LNCAP (cell line): ENCODE measurements at regions not wholly inside any gene's neighbourhood (a gene's known extent, or its start where the extent isn't known, plus 50 kb on each side); places are given as distances from the start of the nearest gene placed in this dataset.

Experiments used
- TF ChIP-seq, protein P1 (sequence below): fragments of 450-650 bp; IDR thresholded peaks from 2 replicates; pipeline ENCODE4 v1.5.1; 2017; ENCODE audit warnings: mild to moderate bottlenecking

DNA sequence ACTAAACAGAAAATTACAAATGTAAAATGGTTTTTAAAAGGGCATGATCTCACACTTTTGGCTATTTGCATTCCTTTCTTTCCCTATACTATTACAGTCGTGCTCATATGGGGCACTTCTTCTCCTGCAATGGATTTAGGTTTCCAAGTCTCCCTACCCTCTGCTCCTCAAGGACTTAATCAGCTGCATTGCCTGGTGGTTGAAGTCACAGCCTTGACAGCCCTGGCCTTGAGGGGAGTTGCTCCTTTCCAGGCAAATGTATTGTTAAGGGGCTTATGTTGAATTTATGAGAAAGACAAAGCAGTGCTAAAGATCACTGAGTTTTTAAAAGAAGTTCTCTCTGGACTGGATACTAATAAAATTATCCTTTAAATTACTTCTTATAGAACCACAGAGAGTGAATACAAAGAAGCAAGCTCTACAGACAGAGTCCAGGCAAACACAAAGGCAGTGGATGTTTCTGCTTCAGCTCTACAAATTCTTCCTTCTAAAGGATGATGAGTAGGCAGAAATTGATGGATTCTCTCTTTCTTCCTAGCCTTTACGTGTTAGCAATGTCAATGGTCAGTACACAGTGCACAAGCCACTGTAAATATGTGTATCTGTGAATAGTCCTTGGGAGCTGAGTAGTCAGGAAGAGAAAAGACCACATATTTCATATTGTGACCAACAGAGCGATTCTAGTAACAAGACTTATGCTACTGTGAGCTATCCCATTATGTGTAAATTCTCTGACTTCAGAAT lies 390.9 kb downstream of the TBC1D4 start:
- TF ChIP-seq, protein P1, sequence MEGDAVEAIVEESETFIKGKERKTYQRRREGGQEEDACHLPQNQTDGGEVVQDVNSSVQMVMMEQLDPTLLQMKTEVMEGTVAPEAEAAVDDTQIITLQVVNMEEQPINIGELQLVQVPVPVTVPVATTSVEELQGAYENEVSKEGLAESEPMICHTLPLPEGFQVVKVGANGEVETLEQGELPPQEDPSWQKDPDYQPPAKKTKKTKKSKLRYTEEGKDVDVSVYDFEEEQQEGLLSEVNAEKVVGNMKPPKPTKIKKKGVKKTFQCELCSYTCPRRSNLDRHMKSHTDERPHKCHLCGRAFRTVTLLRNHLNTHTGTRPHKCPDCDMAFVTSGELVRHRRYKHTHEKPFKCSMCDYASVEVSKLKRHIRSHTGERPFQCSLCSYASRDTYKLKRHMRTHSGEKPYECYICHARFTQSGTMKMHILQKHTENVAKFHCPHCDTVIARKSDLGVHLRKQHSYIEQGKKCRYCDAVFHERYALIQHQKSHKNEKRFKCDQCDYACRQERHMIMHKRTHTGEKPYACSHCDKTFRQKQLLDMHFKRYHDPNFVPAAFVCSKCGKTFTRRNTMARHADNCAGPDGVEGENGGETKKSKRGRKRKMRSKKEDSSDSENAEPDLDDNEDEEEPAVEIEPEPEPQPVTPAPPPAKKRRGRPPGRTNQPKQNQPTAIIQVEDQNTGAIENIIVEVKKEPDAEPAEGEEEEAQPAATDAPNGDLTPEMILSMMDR = no peak

DNA sequence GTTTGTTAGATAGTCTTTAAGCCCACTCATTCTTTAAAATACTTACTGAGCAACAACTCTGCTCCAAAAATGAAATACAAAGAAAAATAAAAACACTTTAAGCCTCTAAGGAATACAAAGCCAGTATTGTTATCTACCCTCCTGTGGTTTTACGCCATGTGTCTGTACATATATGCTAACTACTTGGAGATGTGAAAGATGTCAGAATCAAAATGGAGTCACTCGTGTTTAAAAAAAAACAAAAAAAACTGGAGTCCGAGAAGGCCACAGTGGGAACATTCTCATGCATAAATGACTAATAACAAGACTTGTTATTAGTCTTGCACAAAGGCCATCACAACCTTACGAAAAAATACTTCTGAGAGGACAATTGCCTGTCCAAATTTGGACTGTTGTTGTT lies 393.1 kb downstream of the TBC1D4 start:
- TF ChIP-seq, protein P1 = no peak

DNA sequence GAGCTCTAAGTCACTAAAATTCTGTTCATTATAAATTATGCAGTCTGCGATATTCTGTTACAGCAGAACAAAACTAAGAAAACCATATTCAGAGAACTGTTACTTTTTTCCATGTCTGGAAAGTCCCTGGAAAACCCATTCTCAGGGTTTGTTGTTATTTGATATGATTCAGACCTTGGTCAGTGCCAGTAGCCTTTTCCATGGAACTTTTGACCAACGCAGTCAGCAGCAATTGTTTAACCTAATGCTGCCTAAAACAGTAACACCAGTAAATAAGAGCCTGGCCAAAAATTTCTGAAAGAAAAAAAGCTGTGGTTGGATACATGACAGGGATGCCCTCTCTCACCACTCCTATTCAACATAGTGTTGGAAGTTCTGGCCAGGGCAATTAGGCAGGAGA lies 402.7 kb downstream of the TBC1D4 start:
- TF ChIP-seq, protein P1 = no peak

DNA sequence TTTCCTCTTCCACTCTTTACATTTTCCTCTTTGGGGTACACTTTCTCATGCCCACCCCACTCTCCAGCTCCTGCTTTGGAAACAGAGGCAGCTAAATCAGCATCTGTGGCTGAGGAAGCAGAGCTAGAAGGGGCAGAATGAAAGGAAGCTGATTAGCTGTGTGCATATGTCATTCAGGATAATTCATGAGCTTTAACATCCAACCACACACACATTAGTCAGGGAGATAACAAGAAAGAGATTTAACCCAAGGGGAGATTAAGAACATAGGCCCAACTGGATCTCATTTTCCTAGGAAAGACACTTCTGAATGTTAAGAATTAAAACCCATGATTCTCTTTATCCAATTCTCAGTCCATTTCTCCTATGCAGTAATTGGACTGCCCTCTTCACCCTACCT lies 405.5 kb downstream of the TBC1D4 start:
- TF ChIP-seq, protein P1 = no peak

DNA sequence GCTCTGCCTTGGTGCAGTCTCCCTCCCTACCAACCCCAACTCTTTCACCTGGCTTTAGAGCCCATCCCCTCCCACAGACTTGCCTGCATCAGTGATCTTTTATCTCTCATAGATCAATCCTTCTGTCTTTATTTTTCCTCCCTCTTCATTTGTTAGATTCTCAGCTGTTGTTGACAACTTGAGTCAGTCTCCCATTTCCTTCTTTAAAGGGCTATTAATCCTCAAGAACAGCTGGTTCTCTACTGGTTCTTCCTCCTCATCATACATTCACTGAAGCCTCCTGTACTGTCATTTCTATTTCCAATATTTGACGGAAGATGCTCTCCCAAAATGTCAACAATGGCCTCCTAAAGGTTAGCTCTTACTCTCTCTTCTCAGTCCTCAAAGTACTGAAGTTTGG lies 408.2 kb downstream of the TBC1D4 start:
- TF ChIP-seq, protein P1 = no peak

DNA sequence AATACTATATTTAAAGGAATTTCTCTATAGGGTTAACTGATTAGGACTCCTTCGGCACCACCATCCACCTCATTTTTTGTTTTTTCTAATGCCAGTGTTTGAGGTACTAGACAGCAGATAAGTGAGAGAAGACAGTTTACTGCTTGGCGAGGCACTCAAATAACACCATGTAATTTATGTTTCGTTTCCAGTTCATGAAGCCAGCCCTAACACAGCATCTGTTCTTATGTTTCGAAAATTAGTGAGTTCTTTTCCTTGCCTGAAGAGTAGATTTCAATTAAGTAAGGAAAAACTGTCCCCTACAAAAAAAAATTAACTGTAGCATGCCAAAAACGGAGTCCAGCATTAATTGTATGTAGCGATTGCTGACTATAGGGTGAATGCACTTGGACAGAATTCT lies 409.1 kb downstream of the TBC1D4 start:
- TF ChIP-seq, protein P1 = no peak

DNA sequence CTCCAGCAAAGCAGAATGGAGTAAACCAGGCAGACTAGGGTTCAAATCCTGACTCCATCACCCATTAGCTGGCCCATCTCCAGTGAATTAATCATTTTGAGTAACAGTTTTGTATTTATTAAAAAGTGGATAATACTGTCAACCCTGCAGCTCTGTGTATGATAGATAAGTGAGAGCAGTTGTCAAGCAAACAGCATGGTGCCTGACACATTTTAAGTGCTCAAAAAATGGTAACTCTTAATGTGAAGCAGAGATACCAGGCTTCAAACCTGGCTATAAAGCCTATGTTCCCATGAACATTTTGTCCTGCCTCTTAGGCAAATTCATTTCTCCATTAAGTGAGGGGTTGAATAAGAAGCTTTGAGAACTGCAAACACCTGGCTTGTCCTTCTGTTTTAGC lies 409.6 kb downstream of the TBC1D4 start:
- TF ChIP-seq, protein P1 = no peak

- TF ChIP-seq, protein P1 = no peak
Measured at GRCh38 chr13:75071796-75072195, 410.2 kb downstream of the TBC1D4 start.
